OCI-M1 (cell line): ENCODE measurements at regions not wholly inside any gene's neighbourhood (a gene's known extent, or its start where the extent isn't known, plus 50 kb on each side); places are given as distances from the start of the nearest gene placed in this dataset.

ENCODE experiments used
- DNase-seq: peaks from one replicate; lab custom pipeline; 2025; lab: John Stamatoyannopoulos, UW

DNA sequence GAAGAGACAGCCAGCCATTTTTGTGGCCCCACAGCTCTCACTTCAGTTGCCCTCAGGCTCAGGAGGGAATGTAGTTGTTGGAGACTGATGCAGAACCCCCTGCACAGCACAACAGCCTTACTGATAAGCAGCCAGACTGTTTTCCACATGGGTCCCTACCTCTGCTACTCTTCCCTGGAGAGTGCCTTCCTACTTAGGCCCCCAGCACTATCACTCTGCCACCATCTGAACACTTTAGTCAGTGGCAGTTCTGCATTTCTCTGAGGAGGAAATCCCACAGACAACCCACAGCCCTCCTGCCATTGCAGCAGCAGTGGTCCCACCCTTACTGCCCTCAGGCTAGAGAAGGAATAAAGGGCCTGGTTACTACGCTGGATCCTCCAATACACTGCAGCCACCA, 61.8 kb upstream of the PTPRD start:
- peak; percentile 96 for DNase-seq

GRCh38 chr9:10678010-10678409, 65.2 kb upstream of the PTPRD start:
- DNase-seq: peak; percentile 84

GRCh38 chr9:10678790-10679189, 66.0 kb upstream of the PTPRD start:
- peak; percentile 88 for DNase-seq

DNA sequence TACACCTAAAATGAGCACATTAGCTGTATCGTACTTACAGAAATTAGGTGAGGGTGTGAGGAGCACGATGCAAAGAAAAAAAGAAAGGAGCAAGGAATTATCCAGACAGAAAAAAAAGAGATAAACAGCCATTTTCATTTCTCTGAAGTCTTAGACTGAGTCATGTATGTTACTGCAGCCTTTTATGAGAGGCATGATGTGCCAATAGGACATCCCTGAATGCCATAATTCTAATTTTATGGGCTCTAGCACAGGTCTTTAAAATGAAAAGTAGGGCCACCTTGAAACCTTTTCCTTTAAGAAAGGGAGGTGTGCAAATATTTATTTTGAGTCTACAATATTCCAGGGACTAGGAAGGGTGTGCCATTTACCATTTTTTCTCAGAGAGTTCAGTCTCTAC, 74.1 kb upstream of the PTPRD start:
- DNase-seq: no peak

GRCh38 chr9:10690546-10690945, 77.7 kb upstream of the PTPRD start:
- DNase-seq: no peak

DNA sequence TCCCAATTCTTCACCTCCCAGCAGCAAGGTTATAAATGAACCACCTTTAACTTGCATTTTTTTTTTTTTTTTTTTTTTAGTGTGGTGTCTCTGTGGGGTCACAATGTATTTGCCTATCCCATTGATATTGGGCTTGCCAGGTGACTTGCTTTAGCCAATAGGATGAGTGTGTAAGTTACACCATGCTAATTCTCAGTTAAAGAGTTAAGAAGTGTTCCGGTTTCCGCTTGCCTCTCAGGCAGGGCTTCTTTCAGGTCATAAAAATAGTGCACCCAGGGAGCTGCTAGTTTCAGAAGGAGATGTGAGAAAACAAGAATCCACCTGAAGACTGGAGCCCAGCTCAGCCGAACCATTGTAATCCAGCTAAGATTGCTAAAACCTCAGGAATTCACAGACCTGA, 84.2 kb upstream of the PTPRD start:
- peak; percentile 92 for DNase-seq

GRCh38 chr9:10700291-10700690, 87.5 kb upstream of the PTPRD start:
- no peak for DNase-seq

DNA sequence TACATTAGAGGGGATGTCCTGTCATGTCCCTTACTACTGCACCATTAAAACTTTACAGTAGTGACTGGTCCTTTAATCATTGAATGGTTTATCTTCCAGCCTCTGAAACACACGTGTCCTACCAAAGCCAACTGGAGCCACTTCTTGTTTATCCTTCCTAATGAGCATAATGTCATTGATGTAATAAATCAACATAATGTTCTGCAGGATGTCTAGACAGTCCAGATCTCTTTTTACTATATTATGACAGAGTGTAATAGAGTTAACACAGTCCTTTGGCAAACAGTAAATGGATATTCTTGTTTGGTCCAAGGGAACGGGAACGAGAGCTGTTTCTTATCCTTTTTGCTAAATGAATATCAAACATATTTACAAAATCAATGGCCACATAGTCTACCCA, 88.1 kb upstream of the PTPRD start:
- DNase-seq: no peak

- no peak for DNase-seq
Observed at GRCh38 chr9:10701906-10702305, 89.1 kb upstream of the PTPRD start.

- DNase-seq: no peak
Observed at GRCh38 chr9:10703139-10703538, 90.3 kb upstream of the PTPRD start.

- no peak for DNase-seq
Observed at GRCh38 chr9:10704720-10705119, 91.9 kb upstream of the PTPRD start.

GRCh38 chr9:10705383-10705782, 92.6 kb upstream of the PTPRD start:
- DNase-seq: no peak

GRCh38 chr9:10706788-10707187, 94.0 kb upstream of the PTPRD start:
- DNase-seq: no peak

DNA sequence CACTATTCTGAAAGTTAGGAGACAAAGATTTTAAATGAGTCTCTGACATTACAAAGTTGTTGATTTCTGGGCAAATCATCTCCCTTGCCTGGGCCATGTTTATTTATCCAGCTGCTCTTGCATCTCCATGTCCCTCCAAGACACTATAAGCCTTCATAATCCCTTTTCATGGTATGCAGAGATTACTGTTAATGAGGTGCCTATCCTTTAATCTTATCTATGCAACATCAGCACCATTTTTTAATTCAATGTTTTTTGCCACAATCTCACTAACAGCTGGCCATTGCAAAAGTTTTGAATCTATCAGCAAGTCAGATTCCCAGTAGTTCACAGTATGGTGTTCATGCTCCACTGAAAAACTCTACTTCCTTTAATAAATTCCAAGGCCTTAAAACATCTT, 108.5 kb upstream of the PTPRD start:
- DNase-seq: no peak

DNA sequence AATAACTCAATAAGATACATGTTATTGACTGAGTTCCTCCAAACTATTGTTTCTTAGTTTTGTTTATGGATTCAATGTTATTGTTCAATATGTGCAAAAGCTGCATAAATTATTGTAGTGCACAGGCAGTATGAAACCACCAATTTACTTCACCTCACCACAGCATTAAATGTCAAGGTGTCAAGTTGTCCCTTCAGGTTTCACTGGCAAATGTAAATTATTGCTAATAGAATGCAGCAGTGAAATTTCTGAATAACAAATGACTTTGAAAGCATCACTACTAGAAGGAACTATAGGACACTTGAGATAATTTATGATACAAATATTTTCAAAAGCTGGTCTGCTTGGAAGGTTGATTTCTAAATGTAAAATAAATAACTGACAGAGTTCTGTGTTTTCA, 116.4 kb upstream of the PTPRD start:
- DNase-seq: no peak

DNA sequence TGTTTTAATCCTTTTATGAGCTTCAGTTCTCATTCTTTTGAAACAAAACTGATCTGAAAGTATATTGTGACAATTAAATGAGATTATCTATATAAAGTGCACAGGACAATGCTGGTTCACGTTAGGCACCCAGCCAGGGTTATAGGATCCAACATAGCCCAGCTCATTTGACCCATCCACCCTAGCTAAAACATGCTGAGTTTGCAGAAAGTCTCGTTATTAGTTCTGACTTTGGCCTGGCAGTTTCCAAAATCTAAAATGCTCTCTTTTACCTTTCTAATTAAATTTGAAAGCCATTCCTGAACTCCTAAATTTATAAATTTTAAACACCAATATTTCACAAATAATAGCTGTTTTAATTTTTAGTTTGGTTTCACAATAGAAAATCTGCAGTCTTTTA, 131.9 kb upstream of the PTPRD start:
- DNase-seq: no peak

GRCh38 chr9:10753474-10753873, 140.7 kb upstream of the PTPRD start:
- no peak for DNase-seq

- no peak for DNase-seq
Observed at GRCh38 chr9:10764481-10764880, 151.7 kb upstream of the PTPRD start.

- DNase-seq: no peak
Observed at GRCh38 chr9:10773136-10773535, 160.3 kb upstream of the PTPRD start.

- no peak for DNase-seq
Observed at GRCh38 chr9:10774051-10774450, 161.2 kb upstream of the PTPRD start.

DNA sequence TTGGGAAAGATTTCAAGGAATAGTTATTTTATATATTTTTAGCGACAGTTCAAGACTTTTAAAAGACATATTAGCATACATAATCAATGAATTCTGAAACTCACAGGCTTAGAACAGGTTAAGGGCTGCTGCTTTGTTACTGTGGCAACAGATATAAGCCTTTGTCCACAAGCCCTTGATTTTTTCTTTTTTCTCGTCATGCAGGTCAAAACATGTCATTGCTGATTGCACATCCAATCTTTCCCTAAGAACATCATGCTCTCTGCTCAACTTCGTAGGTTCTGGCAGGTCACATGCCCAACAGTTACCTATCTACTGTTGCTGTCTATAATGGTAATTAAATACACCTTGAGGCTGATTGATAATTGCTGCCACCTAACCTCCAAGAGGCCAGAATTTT, 172.5 kb upstream of the PTPRD start:
- DNase-seq: no peak

GRCh38 chr9:10793306-10793705, 180.5 kb upstream of the PTPRD start:
- no peak for DNase-seq

DNA sequence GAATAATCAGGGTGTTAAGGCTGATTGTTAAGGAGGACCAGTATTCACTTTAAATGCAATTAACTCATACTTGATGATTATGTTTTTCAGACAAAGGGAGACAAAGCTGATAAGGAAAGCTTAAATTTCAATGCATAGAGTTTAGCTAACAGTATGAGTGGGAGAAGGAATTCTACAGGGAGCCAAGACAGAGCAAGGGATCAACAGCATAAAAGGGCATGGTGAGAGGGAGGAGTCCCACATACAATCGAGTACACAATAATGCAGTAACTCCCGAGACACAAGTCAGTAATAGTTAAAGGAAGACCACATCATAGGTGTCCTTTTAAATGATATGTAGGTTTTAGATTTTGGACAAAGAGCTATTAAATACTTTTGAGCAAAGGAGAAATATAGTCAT, 191.7 kb upstream of the PTPRD start:
- DNase-seq: no peak

- DNase-seq: no peak
Observed at GRCh38 chr9:10806868-10807267, 194.1 kb upstream of the PTPRD start.

- DNase-seq: no peak
Observed at GRCh38 chr9:10818206-10818605, 205.4 kb upstream of the PTPRD start.
